Vagina (tissue), 2 donors: ENCODE measurements at regions not wholly inside any gene's neighbourhood (a gene's known extent, or its start where the extent isn't known, plus 50 kb on each side); places are given as distances from the start of the nearest gene placed in this dataset. TPM values are rescaled to one million over a fixed set of nuclear protein-coding genes. Genes with fewer than 3 reads are reported as not detected.

Experiments used
- DNase-seq, 2 donors: peaks; one replicate each; pipeline ENCODE4 v3.0.0-alpha.2; 2017; ENCODE audit errors: extremely low spot score in 2 of 2
- H3K27ac ChIP-seq: fragments of 200-600 bp; sonication (generic); one replicate; pipeline ENCODE4 v1.5.1; 2019
- H3K27me3 ChIP-seq: fragments of 200-600 bp; sonication (generic); one replicate; pipeline ENCODE4 v1.5.1; 2019
- H3K36me3 ChIP-seq, 2 donors: fragments of 200-600 bp; sonication (generic); one replicate each; pipeline ENCODE4 v1.5.1; 2017 to 2019
- H3K4me1 ChIP-seq: fragments of 200-600 bp; sonication (generic); one replicate; pipeline ENCODE4 v1.5.1; 2019
- H3K4me3 ChIP-seq, 2 donors: fragments of 200-600 bp; sonication (generic); 1 replicate in 1 of 2; 2 replicates in 1 of 2; pipeline ENCODE4 v1.5.1; 2016 to 2019
- H3K9me3 ChIP-seq: fragments of 200-600 bp; sonication (generic); one replicate; pipeline ENCODE4 v1.5.1; 2019
- CTCF ChIP-seq, 3 experiments: fragments of 450-650 bp in 2 of 3; fragments of 200-600 bp in 1 of 3; sonication (generic) in 1 of 3; IDR thresholded peaks; one replicate each; pipeline ENCODE4 v1.5.1; 2017 to 2019; ENCODE audit warnings: antibody characterized with exemption in 3 of 3, mild to moderate bottlenecking in 2 of 3, moderate library complexity in 2 of 3
- POLR2A ChIP-seq, 2 donors: fragments of 450-650 bp; IDR thresholded peaks; one replicate each; pipeline ENCODE4 v1.6.1; 2017; ENCODE audit warnings: antibody characterized with exemption in 2 of 2, mild to moderate bottlenecking in 2 of 2, moderate library complexity in 2 of 2
- POLR2AphosphoS5 ChIP-seq, 2 donors: sonication (generic); formaldehyde crosslinking; IDR thresholded peaks; one replicate each; pipeline ENCODE4 v1.9.0; 2017; ENCODE audit warnings: antibody characterized with exemption in 2 of 2, mild to moderate bottlenecking in 2 of 2, low read depth in 1 of 2; ENCODE audit not compliant: insufficient read depth in 1 of 2
- intact Hi-C: fragments of 100-400 bp; cut with DNase I; formaldehyde crosslinking; loops from one replicate; pipeline ENCODE4 v1.15.1; 2023
- small RNA-seq: library from RNA; depleted of rRNA; stranded (forward); fragments of <200 nt; gene quantifications from one replicate; pipeline ENCODE3, GENCODE V24; 2016

GRCh38 chr2:117762454-117762853 lies 52.0 kb upstream of the DDX18 start:
- no peaks in the 10 kb centered on the region for H3K4me1 ChIP-seq
- intact Hi-C loops = no loop called here
- H3K4me3 ChIP-seq = no peak overlapping the region

GRCh38 chr2:117763804-117764203 lies 50.7 kb upstream of the DDX18 start:
- Histone ChIP-seq H3K4me1 (no peaks in the 10 kb centered on the region), H3K4me3 (no peak overlapping the region), H3K27ac (no peak overlapping the region), H3K36me3 (no peaks in the 10 kb centered on the region), H3K9me3 (no peaks in the 10 kb centered on the region), H3K27me3 (no peaks in the 10 kb centered on the region)
- DNase-seq = no peak
- intact Hi-C loops = no loop called here
- TF ChIP-seq POLR2AphosphoS5 (IDR thresholded peaks at IDR 0.05; ENCODE audit: insufficient read depth in 1 of 2, low read depth in 1 of 2) (no peak), CTCF (IDR thresholded peaks at IDR 0.05) (no peak), POLR2A (IDR thresholded peaks at IDR 0.05) (no peak)

More at GRCh38 chr2:117762454-117762853, 52.0 kb upstream of the DDX18 start:
- DNase-seq = no peak
- Histone ChIP-seq H3K27ac (no peak overlapping the region), H3K27me3 (no peaks in the 10 kb centered on the region), H3K36me3 (no peaks in the 10 kb centered on the region), H3K9me3 (no peaks in the 10 kb centered on the region)
- TF ChIP-seq POLR2A (IDR thresholded peaks at IDR 0.05) (no peak), POLR2AphosphoS5 (IDR thresholded peaks at IDR 0.05; ENCODE audit: insufficient read depth in 1 of 2, low read depth in 1 of 2) (no peak), CTCF (IDR thresholded peaks at IDR 0.05) (no peak)

Small RNAs in the stretch of these regions (small RNA-seq; reads per million reads assigned to genes)
- not detected for gene AC104408.1
- not detected for gene RNU7-190P
